ENCODE measurements at regions not wholly inside any gene's neighbourhood (a gene's known extent, or its start where the extent isn't known, plus 50 kb on each side); places are given as distances from the start of the nearest gene placed in this dataset.

DNA sequence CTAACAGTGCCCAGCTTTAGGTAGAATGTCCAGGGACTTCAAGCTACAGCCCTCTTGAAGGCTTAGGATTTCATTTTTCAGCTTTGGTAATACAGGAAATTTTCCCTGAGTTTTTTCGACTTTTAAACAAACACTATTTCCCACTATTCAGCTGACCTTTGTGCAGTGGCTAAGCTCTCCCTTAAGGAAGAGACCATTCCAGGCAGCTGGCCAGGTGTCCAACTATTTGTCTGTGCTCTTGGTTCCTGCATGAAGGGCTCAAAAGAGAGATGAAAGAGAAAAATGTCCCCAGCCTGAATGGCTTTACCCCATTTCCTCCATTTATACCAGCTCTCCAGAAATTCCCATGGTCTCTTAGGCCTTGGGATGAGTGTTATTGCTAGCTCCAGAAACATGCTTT, 111.9 kb upstream of the KLF8 start:
- TF ChIP-seq, protein P1, sequence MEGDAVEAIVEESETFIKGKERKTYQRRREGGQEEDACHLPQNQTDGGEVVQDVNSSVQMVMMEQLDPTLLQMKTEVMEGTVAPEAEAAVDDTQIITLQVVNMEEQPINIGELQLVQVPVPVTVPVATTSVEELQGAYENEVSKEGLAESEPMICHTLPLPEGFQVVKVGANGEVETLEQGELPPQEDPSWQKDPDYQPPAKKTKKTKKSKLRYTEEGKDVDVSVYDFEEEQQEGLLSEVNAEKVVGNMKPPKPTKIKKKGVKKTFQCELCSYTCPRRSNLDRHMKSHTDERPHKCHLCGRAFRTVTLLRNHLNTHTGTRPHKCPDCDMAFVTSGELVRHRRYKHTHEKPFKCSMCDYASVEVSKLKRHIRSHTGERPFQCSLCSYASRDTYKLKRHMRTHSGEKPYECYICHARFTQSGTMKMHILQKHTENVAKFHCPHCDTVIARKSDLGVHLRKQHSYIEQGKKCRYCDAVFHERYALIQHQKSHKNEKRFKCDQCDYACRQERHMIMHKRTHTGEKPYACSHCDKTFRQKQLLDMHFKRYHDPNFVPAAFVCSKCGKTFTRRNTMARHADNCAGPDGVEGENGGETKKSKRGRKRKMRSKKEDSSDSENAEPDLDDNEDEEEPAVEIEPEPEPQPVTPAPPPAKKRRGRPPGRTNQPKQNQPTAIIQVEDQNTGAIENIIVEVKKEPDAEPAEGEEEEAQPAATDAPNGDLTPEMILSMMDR (IDR thresholded peaks at IDR 0.05), result no peak
- TF ChIP-seq EZH2 (IDR thresholded peaks at IDR 0.05; ENCODE audit: borderline replicate concordance, insufficient read depth, low read depth, low read length, poor library complexity, severe bottlenecking), result no peak
